Fibroblast of skin of left biceps (primary cell): ENCODE measurements at regions not wholly inside any gene's neighbourhood (a gene's known extent, or its start where the extent isn't known, plus 50 kb on each side); places are given as distances from the start of the nearest gene placed in this dataset.

Experiments used
- DNase-seq, 2 experiments: peaks; one replicate each; pipeline ENCODE4 v3.0.0-alpha.2; 2013; ENCODE audit warnings: low read depth in 2 of 2

GRCh38 chr9:79301551-79302391 is 270.0 kb upstream of the TLE4 start:
- peak in 1 of 2 experiments; percentile 12 for DNase-seq

- DNase-seq, result no peak
Observed at GRCh38 chr9:79302569-79302968, 269.2 kb upstream of the TLE4 start.

DNA sequence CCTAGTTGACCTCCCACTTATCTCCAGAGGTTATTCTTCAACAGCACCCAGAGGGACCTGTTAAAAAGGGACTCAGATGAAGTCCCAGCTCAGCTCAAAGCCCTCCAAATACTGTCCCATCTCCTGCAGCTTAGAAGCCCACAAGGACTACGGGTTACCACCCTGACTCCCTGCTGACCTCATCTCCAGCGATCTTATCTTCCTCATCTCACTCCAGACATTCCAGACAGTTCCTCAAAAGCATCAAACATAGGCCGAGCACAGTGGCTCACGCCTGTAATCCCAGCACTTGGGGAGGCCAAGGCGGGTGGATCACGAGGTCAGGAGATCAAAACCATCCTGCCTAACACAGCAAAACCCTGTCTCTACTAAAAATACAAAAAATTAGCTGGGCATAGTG is 263.8 kb upstream of the TLE4 start:
- no peak for DNase-seq

DNA sequence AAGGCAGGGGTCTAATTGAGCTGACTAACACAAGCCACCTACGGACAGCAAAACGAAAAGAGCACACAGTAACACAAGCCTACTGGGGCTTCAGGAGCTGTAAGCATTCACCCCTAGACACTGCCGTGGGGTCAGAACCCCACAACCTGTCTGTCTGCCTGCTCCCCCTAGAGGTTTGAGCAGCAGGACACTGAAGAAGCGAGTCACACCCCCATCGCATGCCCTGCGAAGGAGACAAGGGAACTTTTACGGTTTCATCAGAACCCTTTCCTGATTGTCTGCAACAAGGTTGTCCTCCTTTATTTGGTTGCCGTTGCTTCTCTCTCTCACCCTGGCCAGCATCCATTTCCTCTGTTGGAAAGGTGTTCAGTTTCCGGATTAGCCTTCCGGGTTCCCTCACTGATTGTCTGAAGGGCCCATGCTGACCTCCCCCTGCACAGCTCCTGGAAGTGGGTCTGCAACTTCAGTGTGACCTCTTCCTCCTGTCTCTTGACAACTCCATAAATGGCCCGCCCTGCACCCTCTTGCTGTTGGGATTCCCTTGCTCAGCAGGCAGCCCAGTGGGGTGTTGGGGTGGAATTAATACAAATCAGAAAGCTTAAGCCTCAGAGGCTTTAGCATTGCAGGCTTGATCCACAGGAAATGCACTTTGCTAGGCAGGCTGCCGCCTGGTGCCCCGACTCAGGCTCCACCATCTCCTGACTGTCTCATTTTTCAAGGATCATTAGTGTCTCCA is 258.9 kb upstream of the TLE4 start:
- DNase-seq, result no peak

DNA sequence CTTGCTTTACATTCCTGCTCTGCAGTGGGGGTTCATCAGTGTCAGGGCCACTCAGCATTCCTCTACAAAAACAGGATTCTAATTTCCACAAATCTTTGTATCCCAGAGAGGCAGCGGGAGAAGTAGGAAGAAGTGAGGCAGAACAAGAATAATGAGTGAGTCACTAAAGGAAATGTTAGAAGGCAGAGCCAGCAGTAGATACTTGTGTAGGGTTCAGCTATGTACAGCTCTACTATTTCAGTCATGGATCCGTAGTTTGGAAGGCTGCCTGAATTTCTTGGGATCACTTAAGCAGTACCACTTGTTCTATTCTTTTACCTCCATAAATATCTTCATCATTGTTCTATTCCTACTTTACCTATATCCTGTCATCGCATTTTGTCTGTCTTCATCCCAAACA is 246.3 kb upstream of the TLE4 start:
- no peak for DNase-seq

GRCh38 chr9:79329861-79330260 is 241.9 kb upstream of the TLE4 start:
- DNase-seq, result no peak

DNA sequence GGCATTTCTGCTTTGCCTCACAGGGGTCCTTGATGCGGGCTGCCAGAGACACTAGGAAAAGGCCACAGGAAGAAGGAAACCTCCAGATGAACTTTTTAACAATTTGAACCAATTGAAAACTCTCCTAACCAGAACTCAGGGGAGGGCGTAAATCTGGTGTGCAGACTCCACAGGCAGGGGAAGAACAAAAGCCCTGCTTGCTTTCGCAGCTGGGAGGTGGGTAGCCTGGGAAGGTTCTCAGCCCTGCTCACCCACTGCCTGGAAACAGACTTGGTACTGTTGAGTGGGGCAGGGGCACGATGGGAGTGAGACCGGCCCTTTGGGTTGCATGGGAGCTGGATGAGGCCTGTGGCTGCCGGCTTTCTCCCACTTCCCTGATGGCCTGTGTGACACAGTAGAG is 237.8 kb upstream of the TLE4 start:
- no peak for DNase-seq

DNA sequence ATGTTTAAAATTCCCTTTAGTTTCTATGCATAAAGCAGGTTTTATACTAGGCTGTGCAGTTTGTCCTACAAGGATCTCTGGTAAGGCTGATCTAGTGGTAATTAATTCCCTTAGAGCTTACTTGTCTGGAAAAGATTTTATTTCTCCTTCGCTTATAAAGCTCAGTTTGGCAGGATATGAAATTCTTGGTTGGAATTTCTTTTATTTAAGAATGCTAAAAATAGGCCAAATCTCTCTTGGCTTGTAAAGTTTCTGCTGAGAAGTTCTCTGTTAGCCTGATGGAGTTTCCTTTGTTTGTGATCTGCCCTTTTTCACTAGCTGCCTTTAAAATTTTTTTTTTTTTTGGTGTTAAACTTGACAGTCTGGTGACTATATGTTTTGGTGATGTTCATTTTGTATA is 237.1 kb upstream of the TLE4 start:
- no peak for DNase-seq

DNA sequence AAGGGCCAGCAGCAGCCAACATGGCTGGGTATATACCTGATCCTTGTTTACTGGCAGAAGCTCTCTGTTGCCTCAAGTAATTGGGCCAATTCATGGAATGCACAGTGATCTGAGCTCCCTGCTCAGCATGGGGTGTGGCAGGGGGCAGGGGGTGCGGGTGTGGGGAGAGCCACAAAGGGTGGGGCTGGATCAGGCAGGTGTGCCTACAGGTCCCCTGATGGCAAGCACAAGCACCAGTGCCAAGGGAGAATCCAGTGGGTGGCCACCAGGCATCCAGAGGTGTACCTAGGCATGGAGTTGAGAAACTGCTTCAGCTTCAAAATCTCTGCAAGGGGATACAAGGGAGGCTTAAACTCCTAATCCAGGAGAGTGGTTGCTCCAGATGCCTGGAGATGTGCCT is 235.8 kb upstream of the TLE4 start:
- DNase-seq, result no peak

GRCh38 chr9:79341561-79341960 is 230.2 kb upstream of the TLE4 start:
- DNase-seq, result no peak

GRCh38 chr9:79346350-79347020 is 225.3 kb upstream of the TLE4 start:
- DNase-seq, result no peak

DNA sequence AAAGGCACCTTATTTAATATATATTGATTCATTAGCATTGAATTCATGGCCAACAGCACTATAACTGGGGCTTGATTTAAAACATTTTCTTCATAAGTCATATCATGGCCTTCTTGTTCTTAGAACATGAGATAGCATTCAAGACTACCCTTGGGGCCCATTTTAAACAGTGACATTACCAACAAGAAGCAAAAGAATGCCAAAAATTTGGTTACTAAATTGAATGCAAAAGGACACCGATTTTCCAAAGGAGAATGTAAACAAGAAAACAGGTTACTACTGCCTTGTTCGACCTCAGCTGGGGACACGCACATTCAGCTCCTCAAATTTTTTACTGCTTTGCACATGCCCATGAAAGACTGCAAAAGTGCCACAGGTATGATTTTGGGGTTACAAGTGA is 219.4 kb upstream of the TLE4 start:
- DNase-seq, result no peak

DNA sequence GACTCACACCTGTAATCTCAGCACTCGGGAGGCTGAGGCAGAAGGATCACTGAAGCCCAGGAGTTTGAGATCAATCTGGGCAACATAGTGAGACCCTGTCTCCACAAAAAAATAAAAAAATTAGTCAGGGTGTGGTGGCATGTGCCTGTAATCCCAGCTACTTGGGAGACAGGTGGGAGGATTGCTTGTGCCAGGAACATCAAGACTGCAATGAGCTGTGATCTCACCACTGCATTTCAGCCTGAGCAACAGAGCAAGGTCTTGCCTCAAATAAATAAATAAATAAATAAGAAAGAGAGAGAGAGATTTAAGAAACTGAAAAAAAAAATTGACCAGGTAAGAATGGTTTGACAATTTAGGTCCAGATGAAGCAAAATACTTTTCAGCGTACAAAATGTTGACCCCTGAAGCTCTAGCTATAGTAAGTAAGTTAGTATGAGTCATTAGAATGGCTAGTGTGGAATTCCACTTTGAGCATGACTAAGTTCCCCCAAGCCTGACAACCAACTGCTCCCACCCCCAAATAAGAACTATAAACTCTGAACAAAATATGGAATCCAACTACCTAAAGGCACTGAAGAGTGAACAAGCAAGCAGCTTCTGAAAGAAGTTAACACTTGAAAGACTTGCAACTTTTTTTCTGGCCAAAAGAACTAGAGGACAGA is 217.8 kb upstream of the TLE4 start:
- peak; percentile 30 to 34 for DNase-seq

GRCh38 chr9:79357194-79357593 is 214.6 kb upstream of the TLE4 start:
- no peak for DNase-seq

- DNase-seq, result no peak
Observed at GRCh38 chr9:79357616-79358015, 214.1 kb upstream of the TLE4 start.

DNA sequence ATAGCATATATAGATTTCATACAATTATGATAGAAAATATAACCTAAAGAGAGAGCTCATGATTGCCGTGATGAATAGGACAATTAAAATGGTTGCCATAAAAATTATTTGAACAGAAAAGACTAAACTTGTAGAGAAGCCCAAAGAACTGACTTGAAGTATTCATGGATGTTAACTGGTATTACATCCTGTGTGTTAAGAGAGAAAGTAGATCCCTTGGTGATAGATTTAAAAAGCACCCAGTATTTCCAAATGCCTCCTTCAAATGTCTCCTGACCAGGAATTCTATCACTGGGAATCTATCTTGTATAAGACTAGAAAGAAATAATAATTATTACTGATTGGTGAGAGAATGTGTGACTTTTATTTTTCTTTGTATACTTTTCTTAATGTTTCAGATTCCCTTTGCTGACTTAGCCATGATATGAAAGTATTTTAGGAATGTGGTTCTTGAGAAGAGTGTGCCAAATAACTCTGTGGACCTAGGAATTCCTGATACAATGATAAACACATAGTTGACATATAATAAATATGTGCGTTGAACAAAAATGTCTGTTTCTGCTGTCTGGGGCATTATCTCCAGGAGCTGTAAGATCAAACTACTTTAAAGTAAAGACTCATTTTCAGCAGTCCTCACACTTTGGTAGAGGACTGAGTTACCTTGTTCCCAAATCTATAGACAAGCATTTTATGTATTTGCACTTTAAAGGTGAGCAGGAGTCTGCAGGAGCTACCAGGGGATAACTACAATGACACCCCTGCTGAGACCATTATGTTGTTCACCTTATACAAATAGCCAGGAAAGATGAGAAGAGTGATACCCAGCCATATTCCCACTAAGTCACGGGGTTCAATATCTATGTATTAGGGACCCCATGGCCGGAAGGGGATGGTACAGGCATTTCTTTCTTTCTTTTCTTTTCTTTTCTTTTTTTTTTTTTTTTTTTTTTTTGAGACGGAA is 211.1 kb upstream of the TLE4 start:
- peak; percentile 55 to 57 for DNase-seq

- no peak for DNase-seq
Observed at GRCh38 chr9:79362100-79363081, 209.4 kb upstream of the TLE4 start.

DNA sequence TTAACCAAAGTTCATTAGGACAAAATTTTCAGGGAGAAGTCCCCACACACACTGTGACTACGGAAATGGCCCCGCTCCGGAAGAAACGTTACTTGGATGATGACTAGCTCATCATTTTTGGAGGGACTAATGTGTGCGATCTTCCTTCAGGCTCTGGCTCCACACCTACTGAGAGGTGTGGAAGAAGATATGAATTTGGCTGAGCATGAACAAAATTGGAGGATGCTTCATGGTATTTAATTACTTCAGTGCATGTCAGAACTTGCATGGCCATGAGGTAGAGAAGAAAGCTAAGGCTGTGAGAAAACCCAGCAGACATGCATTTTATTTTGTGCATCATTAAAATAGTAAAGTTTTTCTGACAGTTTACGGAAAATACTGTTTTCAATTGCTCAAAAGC is 202.1 kb upstream of the TLE4 start:
- no peak for DNase-seq

DNA sequence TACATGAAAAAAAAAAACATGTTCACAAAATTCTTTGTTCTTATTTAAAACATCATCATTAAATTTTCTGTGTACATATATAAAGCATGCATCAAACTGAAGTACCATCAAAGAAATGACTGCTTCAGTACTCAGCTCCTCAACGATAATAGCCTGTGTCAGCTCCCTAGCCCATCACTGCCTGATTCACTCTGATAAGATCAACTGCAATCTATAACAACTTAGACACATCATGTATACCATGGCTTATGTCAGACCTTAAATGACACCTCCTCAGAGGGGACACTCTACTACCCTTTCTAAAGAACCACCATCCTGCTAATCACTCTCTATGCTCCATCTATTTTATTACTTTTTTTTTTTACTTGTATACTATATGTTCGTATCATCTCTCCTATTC is 200.5 kb upstream of the TLE4 start:
- no peak for DNase-seq
